GM18519 (cell line): ENCODE measurements at regions not wholly inside any gene's neighbourhood (a gene's known extent, or its start where the extent isn't known, plus 50 kb on each side); places are given as distances from the start of the nearest gene placed in this dataset.

Experiments used
- ATAC-seq: cut with Tn5 transposase; IDR thresholded peaks from one replicate; pipeline ENCODE4 v1.9.1; 2021; ENCODE audit warnings: mild to moderate bottlenecking, moderate library complexity; ENCODE audit not compliant: unreplicated experiment, low FRiP score

GRCh38 chr19:28862238-28862637 lies 350.7 kb downstream of the UQCRFS1 start:
- ATAC-seq, result no peak

GRCh38 chr19:28859811-28860210 lies 353.1 kb downstream of the UQCRFS1 start:
- no peak for ATAC-seq

GRCh38 chr19:28858933-28859332 lies 354.0 kb downstream of the UQCRFS1 start:
- no peak for ATAC-seq

- no peak for ATAC-seq
Measured at GRCh38 chr19:28857967-28858366, 355.0 kb downstream of the UQCRFS1 start.

- no peak for ATAC-seq
Measured at GRCh38 chr19:28855216-28855615, 357.7 kb downstream of the UQCRFS1 start.

- no peak for ATAC-seq
Measured at GRCh38 chr19:28847468-28847867, 365.5 kb downstream of the UQCRFS1 start.

- no peak for ATAC-seq
Measured at GRCh38 chr19:28846094-28846812, 366.7 kb downstream of the UQCRFS1 start.

- ATAC-seq, result no peak
Measured at GRCh38 chr19:28843761-28844492, 369.0 kb downstream of the UQCRFS1 start.

GRCh38 chr19:28841531-28841930 lies 371.4 kb downstream of the UQCRFS1 start:
- ATAC-seq, result no peak

GRCh38 chr19:28840891-28841290 lies 372.1 kb downstream of the UQCRFS1 start:
- no peak for ATAC-seq

- ATAC-seq, result no peak
Measured at GRCh38 chr19:28839455-28839854, 373.5 kb downstream of the UQCRFS1 start.

GRCh38 chr19:28838909-28839308 lies 374.0 kb downstream of the UQCRFS1 start:
- ATAC-seq, result no peak

GRCh38 chr19:28836421-28836820 lies 376.5 kb downstream of the UQCRFS1 start:
- ATAC-seq, result no peak

- ATAC-seq, result no peak
Measured at GRCh38 chr19:28834996-28835395, 378.0 kb downstream of the UQCRFS1 start.

GRCh38 chr19:28831462-28831861 lies 381.5 kb downstream of the UQCRFS1 start:
- ATAC-seq, result no peak

- ATAC-seq, result no peak
Measured at GRCh38 chr19:28829762-28830161, 383.2 kb downstream of the UQCRFS1 start.

- no peak for ATAC-seq
Measured at GRCh38 chr19:28829359-28829758, 383.6 kb downstream of the UQCRFS1 start.

GRCh38 chr19:28828276-28828870 lies 384.6 kb downstream of the UQCRFS1 start:
- no peak for ATAC-seq

GRCh38 chr19:28827382-28827781 lies 385.6 kb downstream of the UQCRFS1 start:
- no peak for ATAC-seq

GRCh38 chr19:28823338-28823961 lies 389.5 kb downstream of the UQCRFS1 start:
- no peak for ATAC-seq

- ATAC-seq, result no peak
Measured at GRCh38 chr19:28820289-28820688, 392.7 kb downstream of the UQCRFS1 start.
